GM21528 (cell line): ENCODE measurements at regions not wholly inside any gene's neighbourhood (a gene's known extent, or its start where the extent isn't known, plus 50 kb on each side); places are given as distances from the start of the nearest gene placed in this dataset.

ENCODE experiments used
- ATAC-seq: cut with Tn5 transposase; IDR thresholded peaks from one replicate; pipeline ENCODE4 v1.9.1; 2021; ENCODE audit warnings: mild to moderate bottlenecking, moderate library complexity; ENCODE audit not compliant: unreplicated experiment, low FRiP score

DNA sequence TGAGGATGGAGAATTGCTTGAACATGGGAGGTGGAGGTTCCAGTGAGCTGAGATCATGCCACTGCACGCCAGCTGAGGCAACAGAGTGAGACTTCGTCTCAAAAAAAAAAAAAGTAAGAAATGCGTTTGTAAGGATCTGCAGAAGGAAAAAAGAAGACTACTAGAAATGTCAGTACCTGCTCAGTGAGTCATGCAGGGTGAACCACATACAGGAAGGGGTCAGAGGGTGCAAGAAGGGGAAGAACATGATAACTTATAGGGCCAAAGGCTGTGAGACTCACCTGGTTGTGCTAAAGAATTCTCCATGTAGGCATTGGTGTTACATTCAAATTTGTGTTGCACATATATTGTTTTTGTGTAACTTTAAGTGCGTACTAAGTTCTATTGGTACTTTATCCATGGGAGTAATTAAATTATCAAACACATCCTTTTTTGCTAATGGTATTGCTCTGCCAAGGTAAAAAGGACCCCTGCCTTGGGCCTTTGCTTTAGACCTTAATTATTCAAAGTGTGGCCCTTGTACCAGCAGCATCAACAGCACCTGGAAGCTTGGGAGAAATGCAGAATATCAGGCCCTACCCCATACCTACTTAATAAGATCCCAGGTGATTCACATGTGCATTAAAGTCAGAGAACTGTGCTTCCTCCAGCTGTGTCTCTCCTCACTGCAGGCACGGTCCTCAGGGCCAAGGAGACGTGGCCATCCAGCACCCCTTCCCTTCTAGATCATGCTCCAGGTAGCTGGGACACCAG, 96.4 kb upstream of the PPP2R5A start:
- ATAC-seq: no peak

DNA sequence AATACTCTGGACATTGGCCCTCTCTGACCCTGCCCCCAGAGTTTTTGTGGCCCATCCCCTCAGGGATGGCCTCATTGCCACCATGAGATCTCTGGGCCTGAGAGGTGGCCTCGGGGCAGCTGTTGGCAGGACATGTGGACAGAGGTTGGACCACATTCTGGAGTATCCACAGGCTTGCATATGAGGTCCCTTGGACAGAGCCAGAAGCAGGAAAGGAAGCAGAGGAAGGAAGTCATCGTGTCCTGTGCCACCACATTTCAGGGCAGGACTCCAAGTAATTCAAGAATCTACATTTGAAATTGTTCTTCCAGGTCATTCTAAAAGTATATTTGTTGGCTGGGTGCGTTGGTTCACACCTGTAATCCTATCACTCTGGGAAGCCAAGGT, 95.9 kb upstream of the PPP2R5A start:
- ATAC-seq: no peak

DNA sequence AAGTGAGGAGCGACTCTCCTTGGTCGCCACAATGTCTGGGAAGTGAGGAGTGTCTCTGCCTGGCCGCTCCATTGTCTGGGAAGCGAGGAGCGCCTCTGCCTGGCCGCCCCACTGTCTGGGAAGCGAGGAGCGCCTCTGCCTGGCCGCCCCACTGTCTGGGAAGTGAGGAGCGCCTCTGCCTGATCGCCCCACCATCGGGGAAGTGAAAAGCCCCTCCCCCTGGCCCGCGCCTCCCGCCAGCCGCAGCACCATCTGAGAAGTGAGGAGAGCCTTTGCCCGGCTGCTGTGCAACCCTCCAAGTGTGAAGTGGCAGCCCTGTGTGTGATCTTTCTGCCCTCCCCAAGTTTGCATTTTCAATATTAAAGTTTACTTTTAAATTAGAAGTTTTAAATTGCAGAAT, 95.0 kb upstream of the PPP2R5A start:
- ATAC-seq: no peak

DNA sequence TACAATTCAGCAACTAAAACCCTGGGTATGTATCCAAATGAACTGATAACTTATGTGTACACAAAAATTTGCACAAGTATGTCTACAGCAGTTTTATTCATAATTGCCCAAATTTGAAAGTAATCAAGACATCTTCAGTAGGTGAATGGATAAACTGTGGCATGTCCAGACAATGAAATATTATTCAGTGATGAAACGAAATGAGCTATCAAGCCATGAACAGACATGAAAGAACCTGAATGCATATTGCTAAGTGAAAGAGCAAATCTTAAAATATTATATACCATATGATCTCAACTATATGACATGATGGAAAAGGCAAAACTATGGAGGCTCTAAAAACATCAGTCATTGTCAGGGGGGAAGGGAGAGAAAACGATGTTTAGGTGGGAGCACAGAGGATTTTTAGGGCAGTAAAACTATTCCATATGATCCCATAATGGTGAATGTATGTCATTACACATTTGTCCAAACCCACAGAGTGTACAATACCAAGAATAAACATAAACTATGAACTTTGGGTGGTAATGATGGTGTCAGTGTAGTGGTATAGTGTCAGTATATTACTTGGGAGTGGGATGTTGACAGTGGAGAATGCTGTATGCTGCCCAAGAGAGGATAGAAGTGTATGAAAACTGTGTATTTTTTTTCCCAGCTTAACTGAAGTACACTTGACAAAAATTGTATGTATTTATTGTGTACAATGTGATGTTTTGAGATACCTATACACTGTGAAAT, 92.8 kb upstream of the PPP2R5A start:
- no peak for ATAC-seq

DNA sequence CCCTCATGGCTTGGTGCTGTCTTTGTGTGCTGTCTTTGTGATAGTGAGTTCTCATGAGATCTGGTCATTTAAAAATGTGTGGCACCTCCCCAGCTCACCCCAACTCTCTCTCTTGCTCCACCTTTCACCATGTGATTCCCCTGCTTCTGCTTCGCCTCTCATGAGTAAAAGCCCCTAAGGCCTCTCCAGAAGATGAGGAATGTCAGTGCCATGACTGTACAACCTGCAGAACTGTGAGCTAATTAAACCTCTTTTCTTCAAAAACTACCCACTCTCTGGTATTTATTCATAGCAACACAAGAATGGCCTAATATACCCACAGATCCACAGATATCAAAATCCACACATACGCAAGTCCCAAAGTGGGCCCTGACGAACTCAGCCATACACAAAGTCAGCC, 88.9 kb upstream of the PPP2R5A start:
- ATAC-seq: no peak

DNA sequence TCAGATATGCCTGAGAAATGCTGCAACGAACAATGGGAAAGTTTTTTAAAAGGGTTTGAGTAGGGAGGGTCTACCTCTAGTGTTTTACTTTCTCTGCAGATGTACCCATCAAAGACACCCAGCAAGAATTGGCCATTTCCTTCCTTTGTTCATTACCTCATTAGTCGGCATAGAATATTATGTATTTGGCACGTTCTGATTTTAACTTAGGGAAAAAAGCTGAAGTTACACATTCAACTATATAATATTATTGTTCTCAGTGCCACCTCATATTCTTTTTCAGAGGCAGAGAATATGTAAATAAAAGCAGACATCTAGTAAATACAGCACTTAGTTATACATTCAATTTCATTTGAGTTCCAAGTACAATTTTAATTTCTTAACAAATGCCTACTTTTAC, 83.7 kb upstream of the PPP2R5A start:
- no peak for ATAC-seq

DNA sequence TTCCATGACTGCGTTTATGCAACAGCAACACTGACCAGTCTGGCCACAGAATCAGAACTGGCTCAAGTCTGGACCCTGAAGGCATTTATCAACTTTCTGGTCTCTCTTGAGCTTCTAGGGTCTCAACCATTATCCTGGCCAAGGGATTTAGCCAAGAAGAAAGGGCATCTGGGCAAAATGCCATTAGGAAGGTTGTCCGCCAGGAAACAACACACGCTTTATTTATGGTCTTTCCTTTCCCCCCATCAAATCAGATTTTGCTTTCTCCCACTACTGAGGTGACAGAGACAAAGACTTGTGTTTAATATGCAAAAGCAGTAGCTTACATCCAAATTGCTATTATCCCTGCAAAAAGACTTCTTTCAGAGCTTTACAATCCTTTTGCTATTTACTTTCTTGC, 81.6 kb upstream of the PPP2R5A start:
- no peak for ATAC-seq

DNA sequence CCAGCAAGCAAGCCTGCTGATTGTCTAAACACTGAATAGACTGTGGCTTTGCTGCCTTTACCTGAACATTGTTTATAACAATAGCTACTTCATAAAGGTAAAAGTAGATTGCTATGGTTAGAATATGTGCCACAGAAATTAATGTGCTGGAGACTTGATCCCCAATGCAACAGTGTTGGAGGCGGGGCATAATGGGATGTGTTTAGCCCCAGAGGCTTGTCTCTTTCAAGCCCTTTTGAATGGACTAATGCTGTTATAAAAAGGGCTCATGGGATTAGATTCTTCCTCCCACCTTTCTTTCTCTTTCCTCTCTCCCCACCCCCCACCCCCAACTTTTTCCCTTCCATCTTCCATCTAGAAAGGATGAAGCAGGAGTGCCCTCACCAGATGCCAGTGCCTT, 80.2 kb upstream of the PPP2R5A start:
- ATAC-seq: no peak

DNA sequence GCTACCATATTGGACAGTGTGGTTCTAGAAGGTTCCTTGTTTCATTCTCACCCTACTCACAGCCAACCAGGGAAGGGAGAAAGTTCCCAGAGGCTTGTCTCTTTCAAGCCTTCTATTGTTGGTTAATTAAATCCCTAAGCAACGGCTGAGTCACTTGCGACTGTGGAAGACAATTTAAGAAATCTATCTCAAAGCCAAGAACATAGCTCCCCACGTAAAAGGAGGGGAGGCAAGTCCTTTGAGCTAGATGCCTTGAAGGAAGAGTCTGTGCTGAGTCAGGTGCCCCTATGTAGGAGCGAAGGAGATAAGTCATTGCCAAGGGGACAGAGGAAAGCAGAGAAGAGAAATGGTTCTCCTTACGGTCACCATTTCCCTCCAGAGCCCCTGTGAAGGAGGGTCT, 79.4 kb upstream of the PPP2R5A start:
- ATAC-seq: no peak

DNA sequence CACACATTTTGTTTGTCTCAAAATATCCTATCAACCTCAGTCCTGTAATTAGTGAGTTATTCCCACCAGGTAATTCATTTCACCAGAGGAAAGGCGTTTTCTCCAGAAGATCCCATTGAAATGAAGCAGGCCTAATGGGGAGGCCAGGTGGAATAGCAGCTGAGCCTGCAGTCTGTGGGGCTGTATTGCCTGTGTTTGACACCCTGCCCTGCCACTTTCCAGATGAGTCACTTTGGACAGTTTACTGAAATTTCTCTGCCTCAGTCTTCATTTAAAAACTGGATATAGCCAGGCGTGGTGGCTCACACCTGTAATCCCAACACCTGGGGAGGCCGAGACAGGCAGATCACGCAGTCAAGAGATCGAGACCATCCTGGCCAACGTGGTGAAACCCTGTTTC, 78.1 kb upstream of the PPP2R5A start:
- ATAC-seq: no peak

DNA sequence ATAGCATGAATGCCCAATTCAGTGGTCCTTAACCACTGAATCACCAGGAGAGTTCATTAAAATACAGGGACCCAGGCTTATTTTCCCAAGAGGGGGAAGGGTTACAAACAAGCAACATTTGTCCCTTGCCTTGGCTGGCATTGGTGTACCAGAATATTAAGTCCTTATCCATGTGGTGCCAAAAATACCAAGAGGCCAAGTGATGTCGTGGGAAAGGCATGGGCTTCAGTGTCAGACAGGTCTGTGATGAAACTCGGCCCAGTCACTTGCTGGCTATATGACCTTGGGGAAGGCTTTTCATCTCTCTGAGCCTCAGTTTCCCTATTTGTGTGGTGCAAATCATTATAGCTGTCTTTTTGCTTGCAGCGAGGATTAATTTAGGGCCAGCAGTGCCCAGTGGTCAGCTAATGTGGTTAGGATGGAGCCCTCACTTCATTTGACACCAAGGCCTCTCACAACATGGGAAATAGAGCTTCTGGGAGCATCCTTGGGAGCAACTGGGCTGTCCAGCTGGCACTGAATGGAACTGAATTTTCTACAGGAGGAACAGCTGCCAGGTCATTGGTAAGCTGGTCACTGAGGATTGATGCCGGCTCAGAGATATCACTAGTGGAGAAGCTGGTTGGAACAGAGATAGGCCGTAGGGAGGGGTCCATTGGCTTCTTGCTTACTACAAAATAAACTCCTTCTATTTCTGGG, 77.2 kb upstream of the PPP2R5A start:
- ATAC-seq: no peak

DNA sequence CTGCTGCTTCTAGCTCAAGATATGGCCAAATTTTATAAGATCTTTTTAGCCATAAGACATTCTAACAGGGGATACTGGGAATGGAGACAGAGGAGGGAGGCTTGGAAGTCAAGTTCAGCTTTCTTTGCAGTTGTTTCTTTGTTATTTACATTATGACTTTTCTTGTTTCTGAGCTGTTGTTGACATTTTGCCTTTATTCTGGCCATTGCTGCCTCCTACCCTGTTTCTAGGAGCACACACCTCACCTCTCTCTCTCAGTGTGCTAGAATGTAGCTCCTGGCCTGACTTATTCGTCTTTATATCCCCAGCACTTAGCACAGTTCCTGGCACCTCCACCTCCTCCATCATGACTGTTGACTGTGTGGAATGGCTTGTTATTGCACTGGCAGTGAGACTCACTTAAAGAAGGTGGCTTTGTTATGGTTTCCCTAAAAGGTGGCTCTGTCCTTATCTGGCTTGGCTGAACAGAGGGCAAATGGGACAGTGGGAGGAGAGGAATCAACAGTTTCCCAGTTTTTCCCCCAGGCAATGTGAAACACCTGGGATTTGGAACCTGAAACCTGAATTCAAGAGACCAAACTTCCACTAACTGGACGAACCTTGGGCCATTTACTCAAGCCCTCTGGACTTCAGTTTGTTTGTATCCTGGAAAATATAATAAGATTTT, 76.1 kb upstream of the PPP2R5A start:
- ATAC-seq: no peak

DNA sequence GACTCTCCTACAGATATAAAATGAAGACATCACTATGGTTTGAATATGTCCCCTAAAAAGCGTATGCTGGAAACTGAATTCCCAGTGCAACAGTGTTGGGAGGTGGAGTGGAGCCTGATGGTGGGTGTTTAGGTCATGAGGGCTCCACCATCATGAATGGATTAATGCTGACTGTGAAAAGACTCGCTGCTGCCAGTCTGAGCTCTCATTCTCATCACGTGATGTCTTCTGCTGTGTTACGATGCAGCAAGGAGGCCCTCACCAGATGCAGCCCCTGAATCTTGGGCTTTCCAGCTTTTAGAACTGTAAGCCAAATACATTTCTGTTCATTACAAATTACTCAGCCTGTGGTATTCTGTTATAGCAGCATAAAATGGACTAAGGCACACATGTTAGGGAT, 73.8 kb upstream of the PPP2R5A start:
- ATAC-seq: no peak

DNA sequence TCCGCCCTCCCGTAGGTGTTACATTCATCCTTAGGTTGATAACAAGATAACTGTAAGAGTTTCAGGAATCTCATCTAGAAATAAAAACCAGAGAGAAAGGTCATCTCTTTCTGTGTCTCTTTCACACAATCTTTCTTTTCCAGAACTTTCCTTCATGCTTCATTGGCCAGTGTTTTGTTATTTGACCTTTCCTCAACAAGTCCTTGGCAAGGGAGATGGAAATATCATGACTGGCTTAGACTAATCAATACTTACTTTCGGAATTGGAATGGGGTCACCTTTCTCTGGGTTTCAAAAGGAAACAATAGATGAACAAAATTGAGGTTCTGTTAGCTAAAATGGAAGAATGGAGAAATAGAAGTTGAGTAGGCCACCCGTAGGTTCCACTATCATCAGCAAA, 72.9 kb upstream of the PPP2R5A start:
- ATAC-seq: no peak

DNA sequence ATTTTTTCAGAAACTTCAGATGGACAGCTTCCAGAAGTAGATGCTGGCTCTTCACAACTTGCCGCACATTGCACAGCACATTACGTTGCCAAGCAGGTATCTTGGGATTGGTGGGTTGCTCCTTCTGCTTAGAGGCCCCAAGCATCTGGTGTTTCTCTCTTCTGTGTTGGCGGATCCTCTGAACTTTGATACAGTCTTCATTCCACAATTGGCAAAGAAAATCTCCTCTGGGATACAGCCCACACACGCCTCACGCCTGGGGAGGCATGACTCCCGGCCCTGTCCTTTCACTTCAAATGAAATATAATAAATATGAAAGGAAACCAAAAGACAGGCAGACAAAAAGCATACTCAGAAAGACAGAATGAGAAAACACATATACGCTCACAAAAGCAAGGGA, 72.3 kb upstream of the PPP2R5A start:
- ATAC-seq: no peak

DNA sequence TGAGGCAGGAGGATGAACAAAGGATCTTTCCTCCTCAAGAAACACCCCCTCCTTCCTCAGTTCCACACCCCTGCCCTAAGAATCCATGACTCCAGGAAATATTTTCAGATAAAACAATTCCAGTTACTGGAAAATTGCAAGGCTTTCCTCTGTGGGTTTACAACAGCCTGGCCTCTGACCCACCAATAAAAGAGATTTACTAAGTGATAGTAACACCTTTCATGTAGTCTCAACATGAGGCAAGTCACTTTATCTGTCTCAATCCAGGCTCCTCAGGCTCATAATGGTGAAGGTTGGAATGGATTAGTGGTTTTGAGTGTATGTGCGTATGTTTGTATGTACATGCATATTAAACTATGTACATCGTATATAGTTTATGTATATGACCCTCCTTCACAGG, 71.4 kb upstream of the PPP2R5A start:
- no peak for ATAC-seq

DNA sequence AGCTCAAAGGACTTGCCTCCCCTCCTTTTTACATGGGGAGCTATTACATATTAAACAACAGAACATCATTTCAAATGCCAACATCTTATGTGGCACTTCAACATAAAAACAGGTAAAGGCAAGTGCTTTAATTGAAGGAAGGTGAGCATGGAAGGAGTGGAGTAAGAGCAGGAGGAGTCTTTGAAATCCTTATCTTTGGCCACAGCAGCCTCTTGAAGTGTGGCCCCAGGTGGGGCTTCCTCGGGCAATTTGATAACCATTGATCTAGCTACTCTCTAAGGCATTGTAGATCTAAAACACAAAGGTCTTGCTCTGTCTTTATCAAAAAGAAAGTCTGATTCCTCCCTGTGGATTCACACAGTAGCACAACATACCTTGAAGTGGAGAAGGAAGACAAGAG, 70.9 kb upstream of the PPP2R5A start:
- ATAC-seq: no peak

DNA sequence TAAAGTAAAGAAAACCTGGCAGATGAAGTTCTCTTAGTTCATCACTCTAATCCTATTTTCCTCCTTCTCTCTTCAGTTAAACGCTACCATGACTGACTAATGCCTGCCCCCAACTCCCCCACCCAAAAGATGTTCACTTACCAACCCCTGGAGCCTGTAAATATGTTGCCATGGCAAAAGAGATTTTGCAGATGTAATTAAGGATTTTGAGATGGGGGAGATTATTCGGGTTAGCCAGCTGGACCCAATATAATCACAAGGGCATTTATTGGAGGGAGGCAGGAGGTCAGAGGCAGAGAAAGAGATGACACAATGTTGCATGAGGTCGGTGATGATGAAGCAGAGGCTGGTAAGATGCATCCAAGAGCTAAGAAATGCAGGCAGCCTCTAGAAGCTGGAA, 69.3 kb upstream of the PPP2R5A start:
- ATAC-seq: no peak

DNA sequence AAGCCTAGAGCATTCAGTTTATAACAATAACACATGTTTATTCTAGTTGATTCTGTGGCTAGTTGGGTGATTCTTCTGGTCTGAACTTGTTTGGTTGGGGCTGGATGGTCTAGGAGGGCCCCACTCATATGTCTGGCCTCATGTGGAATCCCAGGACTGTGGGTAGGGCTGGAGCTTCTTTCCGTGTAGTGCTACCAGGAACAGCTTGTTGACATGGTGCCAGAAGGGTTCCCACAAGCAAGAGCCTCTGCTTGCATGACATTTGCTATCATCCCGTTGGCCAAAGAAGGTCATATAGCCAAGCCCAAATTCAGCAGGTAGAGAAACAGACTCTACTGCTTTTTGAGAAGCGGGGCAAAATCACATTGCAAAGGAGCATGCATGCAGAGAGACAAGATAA, 67.6 kb upstream of the PPP2R5A start:
- no peak for ATAC-seq

DNA sequence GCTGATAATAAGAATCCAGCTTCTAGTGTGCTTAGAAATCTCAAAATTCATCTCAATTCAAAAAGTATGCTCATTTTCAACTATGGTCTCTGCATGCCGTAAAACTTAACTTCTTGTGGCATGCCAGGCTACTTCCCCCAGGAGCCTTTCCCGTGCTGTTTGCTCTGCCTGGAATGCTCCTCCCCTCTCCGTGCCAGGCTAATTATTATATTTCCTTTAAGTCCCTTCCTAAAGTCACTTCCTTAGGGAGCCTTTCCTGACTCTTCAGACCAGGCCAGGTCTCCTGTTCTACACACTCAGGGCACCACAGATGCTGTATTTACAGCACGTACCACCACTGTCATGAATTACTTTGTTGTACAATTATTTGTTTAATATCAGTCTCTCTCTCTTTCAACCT, 67.1 kb upstream of the PPP2R5A start:
- ATAC-seq: no peak

DNA sequence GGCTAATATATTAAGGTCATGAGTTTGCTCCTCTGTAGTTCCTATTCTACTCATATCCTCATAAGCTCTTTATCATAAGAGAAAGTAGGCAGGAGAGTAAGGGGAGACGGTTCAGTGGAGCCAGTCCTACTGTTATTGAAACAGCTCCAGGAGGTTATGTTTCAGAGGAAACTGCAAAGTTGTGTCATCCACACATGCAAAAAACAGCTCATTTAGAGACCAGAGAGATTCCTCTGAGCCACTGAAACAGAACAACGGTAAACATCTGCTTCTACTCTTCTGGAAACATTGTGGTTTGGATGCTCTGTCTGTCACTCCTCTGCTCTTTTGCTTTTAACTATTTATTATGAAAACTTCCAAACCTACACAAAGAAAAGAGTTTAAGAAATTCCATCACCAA, 66.3 kb upstream of the PPP2R5A start:
- peak; percentile 92 for ATAC-seq
